Subcutaneous abdominal adipose tissue (tissue), 5 donors: ENCODE measurements at regions not wholly inside any gene's neighbourhood (a gene's known extent, or its start where the extent isn't known, plus 50 kb on each side); places are given as distances from the start of the nearest gene placed in this dataset.

Experiments
- H3K27ac ChIP-seq: one replicate; pipeline ENCODE4 v1.7.0; 2013; ENCODE audit warnings: low read depth, mild to moderate bottlenecking, inconsistent platforms, low read length, moderate library complexity
- H3K27me3 ChIP-seq, 5 donors: one replicate each; pipeline ENCODE4 v1.7.0; 2013; ENCODE audit warnings: low read length in 5 of 5, inconsistent platforms in 1 of 5; ENCODE audit not compliant: control insufficient read depth in 5 of 5, insufficient read depth in 4 of 5
- H3K36me3 ChIP-seq, 5 donors: one replicate each; pipeline ENCODE4 v1.7.0; 2013; ENCODE audit warnings: low read length in 5 of 5; ENCODE audit not compliant: control insufficient read depth in 5 of 5, insufficient read depth in 5 of 5
- H3K4me1 ChIP-seq, 5 donors: one replicate each; pipeline ENCODE4 v1.7.0; 2013; ENCODE audit warnings: low read length in 5 of 5, mild to moderate bottlenecking in 3 of 5, moderate library complexity in 1 of 5; ENCODE audit not compliant: control insufficient read depth in 5 of 5, insufficient read depth in 5 of 5
- H3K4me3 ChIP-seq, 5 donors: one replicate each; pipeline ENCODE4 v1.7.0; 2013; ENCODE audit warnings: low read length in 5 of 5, low read depth in 1 of 5
- H3K9ac ChIP-seq, 5 donors: one replicate each; pipeline ENCODE4 v1.7.0; 2013; ENCODE audit warnings: low read length in 5 of 5, mild to moderate bottlenecking in 4 of 5, moderate library complexity in 3 of 5
- H3K9me3 ChIP-seq, 5 donors: one replicate each; pipeline ENCODE4 v1.7.0; 2013; ENCODE audit warnings: low read length in 5 of 5; ENCODE audit not compliant: control insufficient read depth in 5 of 5
- donor health status: healthy.
- donor health status: healthy.
- donor health status: healthy.
- donor health status: healthy.
- donor health status: healthy.

GRCh38 chrX:116657071-116657470 is 194.3 kb upstream of the CT83 start:
- Histone ChIP-seq H3K36me3 (no peaks in the 10 kb centered on the region), H3K9me3 (peaks cover 0 to 9% (median 0%) of the 10 kb centered on the region in 5 donors), H3K4me3 (no peak overlapping the region), H3K4me1 (peaks cover 0 to 4% (median 0%) of the 10 kb centered on the region in 5 donors), H3K9ac (no peak overlapping the region), H3K27ac (no peak overlapping the region), H3K27me3 (no peaks in the 10 kb centered on the region)

GRCh38 chrX:116628464-116628863 is 165.7 kb upstream of the CT83 start:
- H3K9ac ChIP-seq, result no peak overlapping the region
- H3K9me3 ChIP-seq, result peaks cover 0 to 4% (median 4%) of the 10 kb centered on the region in 5 donors
- H3K27me3 ChIP-seq, result peaks cover 0 to 3% (median 0%) of the 10 kb centered on the region in 5 donors
- H3K4me1 ChIP-seq, result no peaks in the 10 kb centered on the region
- no peak overlapping the region for H3K27ac ChIP-seq
- no peak overlapping the region for H3K4me3 ChIP-seq
- no peaks in the 10 kb centered on the region for H3K36me3 ChIP-seq

DNA sequence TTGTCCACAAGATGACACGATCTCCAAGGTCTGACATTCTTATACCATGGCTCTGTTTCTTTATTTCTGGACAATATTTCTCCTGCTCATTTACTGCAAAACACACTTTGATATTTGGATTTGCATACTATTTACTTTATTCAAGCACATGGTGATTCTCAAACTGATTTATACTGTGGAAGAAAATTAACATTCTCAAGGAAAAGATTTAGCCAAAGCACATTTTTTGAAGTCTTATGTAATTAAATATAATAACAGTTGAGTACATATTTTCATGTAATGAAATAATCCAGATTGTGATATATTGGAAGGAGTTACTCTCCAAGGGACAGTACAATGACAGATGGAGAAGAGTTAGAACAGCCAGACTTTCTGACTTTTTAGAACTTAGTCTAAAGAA is 155.8 kb upstream of the CT83 start:
- H3K4me3 ChIP-seq, result no peak overlapping the region
- no peaks in the 10 kb centered on the region for H3K36me3 ChIP-seq
- no peak overlapping the region for H3K9ac ChIP-seq
- H3K9me3 ChIP-seq, result peaks cover 0 to 5% (median 0%) of the 10 kb centered on the region in 5 donors
- H3K27me3 ChIP-seq, result no peaks in the 10 kb centered on the region
- H3K4me1 ChIP-seq, result no peaks in the 10 kb centered on the region
- H3K27ac ChIP-seq, result no peak overlapping the region

DNA sequence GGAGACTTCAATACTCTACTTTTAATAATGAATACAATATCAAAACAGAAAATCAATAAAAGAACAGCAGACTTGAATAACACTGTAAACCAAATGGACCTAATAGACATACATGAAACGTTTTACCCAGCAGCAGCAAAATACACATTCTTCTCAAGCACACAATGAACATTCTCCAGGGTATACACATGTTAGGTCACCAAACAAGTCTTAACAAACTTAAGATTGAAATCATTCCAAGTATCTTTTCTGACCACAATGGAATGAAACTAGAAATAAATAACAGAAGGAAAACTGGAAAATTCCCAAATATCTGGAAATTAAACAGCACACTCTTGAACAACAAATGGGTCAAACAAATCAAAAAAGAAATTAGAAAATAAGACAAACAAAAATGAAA is 145.0 kb upstream of the CT83 start:
- H3K9me3 ChIP-seq, result peaks cover 0 to 10% (median 0%) of the 10 kb centered on the region in 5 donors
- no peak overlapping the region for H3K4me3 ChIP-seq
- H3K4me1 ChIP-seq, result peaks cover 0 to 7% (median 0%) of the 10 kb centered on the region in 5 donors
- H3K27me3 ChIP-seq, result peaks cover 0 to 2% (median 0%) of the 10 kb centered on the region in 5 donors
- no peak overlapping the region for H3K9ac ChIP-seq
- no peak overlapping the region for H3K27ac ChIP-seq
- H3K36me3 ChIP-seq, result no peaks in the 10 kb centered on the region

DNA sequence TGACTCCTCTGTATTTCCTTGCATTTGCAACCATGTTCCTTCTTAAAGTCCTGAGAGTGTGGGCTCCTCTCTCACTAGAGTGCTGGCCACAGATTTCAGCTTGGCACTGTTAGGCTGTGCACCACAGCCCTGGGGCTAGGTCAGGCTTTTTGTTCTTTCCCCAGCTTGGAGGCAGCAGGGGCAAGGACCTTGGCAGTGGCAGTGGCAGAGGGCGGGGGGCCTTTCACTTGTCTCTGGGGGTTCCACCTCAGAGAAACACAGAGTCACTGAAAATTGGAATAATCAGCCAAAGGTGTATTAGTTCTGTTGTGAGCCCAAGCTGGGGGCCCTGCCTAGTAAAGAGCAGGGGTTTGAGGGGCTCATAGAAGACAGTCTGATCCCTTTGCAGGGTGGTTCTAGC is 142.8 kb upstream of the CT83 start:
- Histone ChIP-seq H3K9me3 (peaks cover 0 to 16% (median 0%) of the 10 kb centered on the region in 5 donors), H3K27me3 (peaks cover 0 to 2% (median 0%) of the 10 kb centered on the region in 5 donors), H3K36me3 (no peaks in the 10 kb centered on the region), H3K4me1 (peaks cover 0 to 7% (median 0%) of the 10 kb centered on the region in 5 donors), H3K27ac (no peak overlapping the region), H3K4me3 (no peak overlapping the region), H3K9ac (no peak overlapping the region)

DNA sequence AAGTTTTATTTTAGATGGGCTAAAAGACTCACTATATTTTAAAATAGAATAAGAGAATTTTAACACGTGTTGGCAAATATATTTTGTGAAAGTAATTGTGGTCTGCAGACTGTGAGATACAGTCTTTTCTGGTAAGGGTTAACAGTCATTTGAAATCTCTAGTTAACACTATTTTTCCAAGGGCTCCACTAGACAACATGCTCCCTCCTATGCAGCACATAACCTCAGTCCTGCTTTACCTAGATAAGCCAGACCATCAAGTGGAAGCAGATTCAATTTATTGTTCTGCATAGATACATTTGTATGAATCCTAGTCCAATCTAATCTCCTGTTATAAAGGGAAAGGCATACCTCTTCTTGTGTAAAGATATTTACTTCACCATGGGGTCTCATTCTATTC is 133.2 kb upstream of the CT83 start:
- no peak overlapping the region for H3K27ac ChIP-seq
- no peaks in the 10 kb centered on the region for H3K4me1 ChIP-seq
- no peak overlapping the region for H3K4me3 ChIP-seq
- no peaks in the 10 kb centered on the region for H3K27me3 ChIP-seq
- no peak overlapping the region for H3K9ac ChIP-seq
- H3K9me3 ChIP-seq, result peaks cover 0 to 7% (median 2%) of the 10 kb centered on the region in 5 donors
- no peaks in the 10 kb centered on the region for H3K36me3 ChIP-seq
